Calu3 (cell line): ENCODE measurements at regions not wholly inside any gene's neighbourhood (a gene's known extent, or its start where the extent isn't known, plus 50 kb on each side); places are given as distances from the start of the nearest gene placed in this dataset.

Experiments
- BruUV-seq: library from RNA; stranded (reverse); fragments of 400-500 nt; replicated peaks from 2 replicates; lab custom pipeline; 2021; lab: Mats Ljungman, UMichigan
- CTCF ChIA-PET: fragments of 300-600 bp; sonication (Branson Sonifier 250); formaldehyde crosslinking; loops from one replicate; lab custom pipeline; 2022; ENCODE audit warnings: antibody characterized with exemption; lab: Charles Lee
- DNase-seq: peaks from one replicate; pipeline ENCODE4 v3.0.0; 2022
- H3K27ac Mint-ChIP-seq: one replicate; pipeline ENCODE4 v1.8.0; 2022; ENCODE audit warnings: mixed read lengths; ENCODE audit not compliant: unreplicated experiment
- H3K27me3 Mint-ChIP-seq: one replicate; pipeline ENCODE4 v1.8.0; 2022; ENCODE audit warnings: mixed read lengths; ENCODE audit not compliant: unreplicated experiment
- H3K36me3 Mint-ChIP-seq: one replicate; pipeline ENCODE4 v1.8.0; 2022; ENCODE audit warnings: mild to moderate bottlenecking, moderate library complexity, mixed read lengths; ENCODE audit not compliant: insufficient read depth, unreplicated experiment
- H3K4me1 Mint-ChIP-seq: one replicate; pipeline ENCODE4 v1.8.0; 2022; ENCODE audit warnings: mild to moderate bottlenecking, low read depth, mixed read lengths; ENCODE audit not compliant: unreplicated experiment
- H3K4me3 Mint-ChIP-seq: one replicate; pipeline ENCODE4 v1.8.0; 2022; ENCODE audit warnings: mild to moderate bottlenecking, low read depth, moderate library complexity, mixed read lengths; ENCODE audit not compliant: unreplicated experiment
- H3K9me3 Mint-ChIP-seq: one replicate; pipeline ENCODE4 v1.8.0; 2022; ENCODE audit warnings: low read depth, mixed read lengths; ENCODE audit not compliant: unreplicated experiment
- CTCF ChIP-seq: fragments of 200-600 bp; IDR thresholded peaks from one replicate; pipeline ENCODE4 v1.8.0; 2022; ENCODE audit warnings: antibody characterized with exemption; ENCODE audit not compliant: unreplicated experiment
- intact Hi-C: fragments of 100-400 bp; cut with micrococcal nuclease; formaldehyde crosslinking; loops from one replicate; pipeline ENCODE4 v1.10.0; 2022; ENCODE audit not compliant: unreplicated experiment

GRCh38 chr5:17076272-17076671 is 140.2 kb upstream of the MYO10 start:
- no TSS peak for BruUV-seq
- intact Hi-C loops = no loop called here
- no peak for TF ChIP-seq CTCF
- DNase-seq = no peak
- CTCF ChIA-PET = no interaction called here
- no peaks in the 10 kb centered on the region for H3K4me1 Mint-ChIP-seq
- no peak overlapping the region for H3K4me3 Mint-ChIP-seq
- no peak overlapping the region for H3K27ac Mint-ChIP-seq
- no peaks in the 10 kb centered on the region for H3K9me3 Mint-ChIP-seq
- no peaks in the 10 kb centered on the region for H3K27me3 Mint-ChIP-seq
- H3K36me3 Mint-ChIP-seq = no peaks in the 10 kb centered on the region

- Mint-ChIP-seq H3K4me3 (no peak overlapping the region), H3K4me1 (no peaks in the 10 kb centered on the region), H3K9me3 (no peaks in the 10 kb centered on the region), H3K27ac (no peak overlapping the region), H3K36me3 (no peaks in the 10 kb centered on the region), H3K27me3 (no peaks in the 10 kb centered on the region)
- no peak for DNase-seq
- CTCF ChIA-PET = no interaction called here
- no peak for TF ChIP-seq CTCF
- no TSS peak for BruUV-seq
- intact Hi-C loops = no loop called here
Measured at GRCh38 chr5:17077440-17078233, 139.8 kb upstream of the BASP1 start.

DNA sequence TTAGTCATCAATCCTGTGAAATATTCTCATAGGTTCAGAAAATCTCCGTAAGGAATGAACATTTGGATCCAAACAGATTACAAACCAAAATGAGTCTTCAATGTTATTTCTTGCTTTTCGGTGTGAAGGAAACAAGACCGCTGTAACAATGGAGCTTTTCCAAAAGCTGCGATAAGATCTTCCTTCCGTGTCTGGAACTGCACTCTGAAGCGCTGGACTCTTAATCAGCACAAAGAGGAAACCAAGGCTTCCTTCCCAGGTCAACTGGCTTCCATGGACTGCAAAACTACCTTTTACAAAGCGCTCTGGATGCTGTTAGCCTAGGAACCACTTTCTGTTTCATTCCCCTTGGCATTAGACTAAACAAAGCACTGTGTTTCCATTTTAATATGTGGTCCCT is 137.9 kb upstream of the BASP1 start:
- H3K27ac Mint-ChIP-seq = no peak overlapping the region
- H3K4me3 Mint-ChIP-seq = no peak overlapping the region
- BruUV-seq = no TSS peak
- TF ChIP-seq CTCF = no peak
- no peaks in the 10 kb centered on the region for H3K4me1 Mint-ChIP-seq
- no peak for DNase-seq
- H3K36me3 Mint-ChIP-seq = no peaks in the 10 kb centered on the region
- CTCF ChIA-PET = no interaction called here
- no peaks in the 10 kb centered on the region for H3K27me3 Mint-ChIP-seq
- intact Hi-C loops = no loop called here
- H3K9me3 Mint-ChIP-seq = no peaks in the 10 kb centered on the region

GRCh38 chr5:17080361-17080760 is 137.1 kb upstream of the BASP1 start:
- no peaks in the 10 kb centered on the region for H3K36me3 Mint-ChIP-seq
- BruUV-seq = no TSS peak
- H3K4me3 Mint-ChIP-seq = no peak overlapping the region
- H3K9me3 Mint-ChIP-seq = no peaks in the 10 kb centered on the region
- DNase-seq = no peak
- CTCF ChIA-PET = no interaction called here
- intact Hi-C loops = no loop called here
- no peaks in the 10 kb centered on the region for H3K4me1 Mint-ChIP-seq
- TF ChIP-seq CTCF = no peak
- no peak overlapping the region for H3K27ac Mint-ChIP-seq
- no peaks in the 10 kb centered on the region for H3K27me3 Mint-ChIP-seq
